Eye (tissue), 1 donor: ENCODE measurements at regions not wholly inside any gene's neighbourhood (a gene's known extent, or its start where the extent isn't known, plus 50 kb on each side); places are given as distances from the start of the nearest gene placed in this dataset.

ENCODE experiments used
- DNase-seq: peaks from one replicate; pipeline ENCODE4 v3.0.0-alpha.2; 2015

DNA sequence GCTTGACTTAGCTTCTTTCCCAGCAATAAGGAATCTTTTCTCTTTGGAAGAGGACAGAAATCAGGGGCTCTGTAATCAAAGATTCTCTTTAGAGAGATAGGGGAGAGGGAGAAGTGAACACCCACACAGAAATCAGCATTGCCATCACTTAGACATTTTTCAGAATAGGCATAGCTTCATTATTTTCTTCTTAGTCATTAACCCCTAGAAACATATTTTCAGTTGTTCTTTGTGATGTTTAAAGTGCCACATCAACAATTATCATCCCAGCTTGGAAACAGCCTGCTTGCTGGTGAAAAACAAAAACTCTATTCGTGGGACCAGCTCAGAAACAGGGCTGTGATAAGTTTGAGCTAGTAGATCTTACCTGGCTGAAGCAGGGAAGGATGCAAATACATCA, 88.3 kb upstream of the SLC44A3 start:
- no peak for DNase-seq

DNA sequence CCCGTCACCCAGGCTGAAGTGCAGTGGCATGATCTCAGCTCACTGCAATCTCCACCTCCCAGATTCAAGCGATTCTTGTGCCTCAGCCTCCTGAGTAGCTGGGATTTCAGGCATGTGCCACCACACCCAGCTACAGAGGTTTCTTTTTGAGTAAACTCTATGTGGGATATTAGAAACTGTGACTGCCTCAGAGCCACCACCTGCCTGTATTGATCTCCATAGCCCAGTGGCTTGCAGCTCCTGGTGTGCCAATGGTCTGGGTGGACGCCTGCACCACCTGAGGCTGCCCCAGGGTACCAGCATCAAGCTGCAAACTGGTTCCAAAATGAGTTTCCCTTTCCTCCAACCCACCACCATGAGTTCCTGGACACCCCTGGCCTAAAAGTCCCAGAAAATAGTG, 89.7 kb upstream of the SLC44A3 start:
- no peak for DNase-seq

DNA sequence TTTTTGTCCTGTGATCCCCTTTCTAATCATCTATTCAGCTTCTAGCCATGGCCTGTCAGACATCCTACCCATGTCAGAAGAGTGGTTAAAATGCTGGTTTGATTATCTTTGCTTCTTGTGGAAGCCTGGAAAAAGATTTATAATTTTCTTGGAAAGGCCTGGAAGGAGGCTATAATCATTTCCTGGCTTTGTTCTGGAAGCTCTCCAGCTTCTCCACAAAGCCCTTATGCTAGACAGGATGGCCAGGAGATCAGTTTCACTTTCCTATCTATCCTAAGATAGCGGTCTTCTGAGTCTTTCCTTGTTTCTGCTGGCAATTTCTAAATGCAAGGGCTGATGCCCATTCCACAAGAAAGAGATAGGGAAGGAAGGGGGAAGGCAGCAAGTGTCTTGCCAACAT, 90.9 kb upstream of the SLC44A3 start:
- peak; percentile 36 for DNase-seq

DNA sequence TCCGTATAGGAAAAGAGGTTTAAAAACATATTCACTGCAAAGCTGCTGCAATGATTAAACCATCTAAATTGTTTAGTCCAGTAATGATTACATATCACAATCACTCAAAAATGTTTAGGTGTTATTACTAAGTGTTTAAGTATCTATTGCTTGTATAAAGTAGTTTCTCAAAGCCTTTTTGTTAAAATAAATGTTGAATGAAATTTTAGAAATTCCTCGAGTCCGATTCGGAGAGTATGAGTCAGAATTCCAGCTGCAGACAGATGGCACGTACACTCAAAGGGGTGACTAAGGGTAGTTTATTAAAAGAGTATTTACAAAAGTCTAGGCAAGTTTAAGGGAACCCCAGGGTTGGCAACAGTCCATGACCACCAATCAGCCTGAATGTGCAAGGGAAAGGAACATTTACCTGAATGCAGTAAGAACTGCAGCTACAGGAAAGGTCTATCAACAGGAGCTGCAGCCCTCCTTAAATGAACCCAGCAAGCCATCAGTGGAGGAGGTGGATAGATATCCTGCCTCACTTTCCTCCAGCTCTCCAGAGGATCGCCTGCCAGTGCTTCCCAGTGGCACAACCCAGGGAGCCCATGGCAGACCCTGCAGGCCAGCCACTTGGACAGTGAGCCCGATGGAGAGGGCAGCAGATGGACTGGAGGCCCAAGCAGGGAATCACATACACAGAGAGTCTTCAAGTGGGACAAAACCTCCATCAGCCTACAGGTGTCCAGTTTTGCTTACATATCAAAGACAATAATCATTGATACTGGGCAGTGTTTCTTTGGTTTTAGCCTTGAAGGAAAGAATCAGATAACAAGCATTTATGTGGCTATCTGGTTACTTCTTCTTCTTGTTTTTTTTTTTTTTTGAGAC, 92.1 kb upstream of the SLC44A3 start:
- DNase-seq = peak; percentile 47

DNA sequence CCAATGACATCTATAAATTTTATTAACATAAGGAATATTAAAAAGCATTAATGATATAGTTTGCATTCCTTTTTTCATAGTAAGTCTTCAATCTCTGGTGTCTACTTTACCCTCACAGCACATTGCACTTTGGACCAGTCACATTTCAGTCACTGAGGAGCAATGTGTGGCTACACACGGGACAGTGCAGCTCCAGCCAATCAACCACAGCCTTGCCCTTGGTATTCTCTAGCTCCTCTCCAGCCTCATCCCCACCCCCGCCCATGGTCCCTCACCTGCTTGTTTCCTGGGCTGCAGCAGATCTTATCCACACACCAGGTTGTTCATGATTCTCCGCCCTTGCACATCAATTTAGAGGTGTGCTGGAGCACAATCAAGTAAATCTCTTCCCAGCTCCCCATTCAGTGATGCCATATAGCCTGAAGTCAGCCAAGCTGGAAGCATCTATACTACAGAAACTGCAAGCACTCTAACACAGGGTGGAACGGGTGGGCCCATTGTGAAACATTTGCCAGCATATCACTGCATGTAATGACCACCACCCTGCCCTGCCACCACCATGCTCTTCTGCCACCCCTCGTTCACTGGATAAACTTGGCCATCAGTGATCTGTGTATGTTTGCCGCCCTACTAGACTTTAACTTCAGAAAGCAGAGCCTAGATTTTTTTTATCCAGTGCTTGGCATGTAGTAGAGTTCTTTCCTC, 93.0 kb upstream of the SLC44A3 start:
- DNase-seq = no peak

DNA sequence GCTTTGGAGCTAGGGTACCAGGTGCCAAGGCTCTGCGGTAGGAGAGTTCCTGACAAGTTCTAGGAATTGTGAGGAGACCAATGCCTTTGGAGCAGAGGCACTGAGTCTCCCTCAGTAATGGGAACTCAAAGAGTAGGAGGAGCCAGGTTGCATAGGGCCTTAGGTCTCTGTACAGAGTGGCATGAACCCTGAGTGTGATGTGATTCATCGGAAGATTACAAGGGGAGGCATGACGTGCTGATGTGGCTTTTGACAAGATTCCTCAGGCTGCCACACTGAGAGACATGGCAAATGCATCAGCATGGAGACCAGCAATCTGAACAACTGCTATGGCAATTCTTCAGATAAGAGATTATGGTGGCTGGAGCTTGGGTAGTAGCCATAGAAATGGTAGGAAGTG, 94.6 kb upstream of the SLC44A3 start:
- DNase-seq = no peak

DNA sequence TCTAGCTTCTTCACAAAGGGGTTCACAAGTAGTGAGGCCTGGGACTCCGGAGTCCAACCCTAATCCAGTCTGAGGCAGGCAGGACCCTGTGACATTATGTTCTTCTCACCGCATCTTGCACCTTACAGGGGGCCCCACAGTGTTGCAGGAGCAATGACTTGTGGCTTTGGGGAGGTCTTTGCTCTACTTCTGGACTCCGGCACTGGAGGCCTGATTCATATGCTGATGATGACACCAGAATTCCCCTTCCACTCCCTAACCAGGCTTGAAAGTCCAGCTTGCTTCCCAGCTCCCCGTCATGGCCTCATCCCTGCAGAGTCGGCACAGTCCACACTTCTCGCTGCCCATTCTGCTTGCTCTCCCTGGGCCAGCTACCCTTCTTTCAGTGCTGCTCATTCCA, 96.3 kb upstream of the SLC44A3 start:
- DNase-seq = no peak

DNA sequence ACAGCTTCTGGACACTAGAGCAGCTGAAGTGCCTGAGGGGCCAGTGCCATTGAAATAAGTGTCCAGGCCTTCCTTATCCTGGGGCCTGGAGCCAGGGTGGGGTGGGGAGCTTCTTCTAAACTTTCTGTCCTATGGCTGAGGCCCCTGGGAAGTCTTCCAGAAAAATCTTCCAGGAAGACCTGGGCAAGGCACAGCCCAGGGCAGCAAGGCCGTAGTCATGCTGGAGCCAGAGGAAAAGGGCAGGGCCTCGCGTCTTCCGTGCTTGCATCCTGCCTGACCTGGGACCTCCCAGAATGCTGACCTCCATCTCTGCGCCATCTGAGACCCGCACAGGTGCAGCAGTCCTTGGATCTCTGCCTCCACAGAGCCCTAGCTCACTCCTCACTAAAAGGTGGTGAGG, 96.7 kb upstream of the SLC44A3 start:
- DNase-seq = no peak

DNA sequence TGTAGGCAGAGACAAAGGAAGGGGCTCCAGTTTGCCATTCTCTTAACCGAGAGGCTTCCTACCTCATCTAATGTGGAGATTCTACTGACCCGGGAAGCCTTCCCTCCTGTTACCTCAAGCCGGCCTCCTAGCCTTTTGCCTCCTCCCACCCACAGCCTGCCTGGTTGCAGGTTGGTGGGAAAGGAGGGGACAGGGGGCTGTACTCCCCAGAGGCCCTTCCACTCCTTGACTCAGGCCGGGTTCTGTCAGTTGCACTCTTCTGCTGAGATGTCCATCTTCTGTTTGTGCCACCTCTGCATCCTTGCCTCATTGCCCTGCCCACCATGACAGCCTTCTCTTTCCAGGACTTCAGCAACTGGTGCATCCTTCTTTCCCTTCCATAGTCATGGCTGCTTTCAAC, 98.0 kb upstream of the SLC44A3 start:
- DNase-seq = no peak

DNA sequence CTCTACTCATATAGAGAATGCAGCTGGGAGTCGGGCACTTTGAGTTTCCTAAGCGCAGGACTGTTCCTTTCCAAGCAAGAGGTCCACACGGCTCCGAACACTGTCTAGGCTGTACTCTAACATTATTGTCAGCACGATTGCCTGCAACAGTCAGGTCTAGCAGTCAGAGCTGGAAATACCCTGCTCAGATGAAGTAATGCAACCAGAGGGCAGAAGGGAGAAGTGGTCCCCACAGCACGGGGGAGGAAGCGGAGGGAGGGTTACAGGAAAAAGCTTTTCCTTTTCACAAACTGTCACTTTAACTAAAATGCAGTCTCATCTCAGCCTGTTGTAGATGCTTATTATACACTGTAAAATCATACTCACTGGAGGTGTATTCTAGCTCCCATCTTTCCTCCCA, 98.9 kb upstream of the SLC44A3 start:
- no peak for DNase-seq

DNA sequence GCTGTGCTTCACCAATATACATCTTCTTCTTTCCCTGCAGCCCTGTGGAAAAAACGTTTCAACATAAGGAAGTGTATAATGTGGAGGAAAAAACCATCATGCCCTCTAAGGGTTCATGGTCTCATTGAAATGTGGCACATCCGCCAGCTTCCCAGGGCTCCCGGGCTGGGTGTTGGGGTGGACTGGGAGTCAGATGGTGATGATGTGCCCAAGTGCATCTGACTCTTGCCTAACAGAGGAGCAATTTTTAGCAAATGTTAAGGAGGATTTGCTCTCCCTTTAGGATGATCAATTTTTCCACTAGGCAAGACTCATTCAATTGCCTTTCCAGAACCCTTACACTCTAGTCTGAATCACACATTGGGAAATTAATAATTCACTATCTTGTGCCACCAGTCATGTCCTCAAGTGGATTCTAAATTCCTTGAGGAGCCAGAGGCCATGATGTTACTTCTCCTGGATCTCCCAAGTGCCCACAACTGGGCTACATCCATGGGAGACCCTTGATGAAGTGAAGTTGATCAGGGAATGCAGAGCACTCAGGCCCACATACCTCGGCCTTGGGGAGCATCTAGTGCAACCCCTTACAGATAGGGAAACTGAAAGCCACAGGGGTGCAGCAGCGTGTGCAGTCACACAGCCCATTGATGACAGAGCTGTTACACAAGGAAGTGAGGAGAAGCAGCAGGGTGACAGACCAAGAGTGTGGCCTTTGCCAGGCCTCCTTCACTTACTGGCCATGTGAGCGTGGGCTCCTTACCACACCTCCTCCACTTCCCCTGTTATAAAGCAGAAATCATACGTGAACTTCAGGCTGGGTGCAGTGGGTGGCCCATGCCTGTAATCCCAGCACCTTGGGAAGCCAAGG, 100.0 kb upstream of the SLC44A3 start:
- DNase-seq = no peak

DNA sequence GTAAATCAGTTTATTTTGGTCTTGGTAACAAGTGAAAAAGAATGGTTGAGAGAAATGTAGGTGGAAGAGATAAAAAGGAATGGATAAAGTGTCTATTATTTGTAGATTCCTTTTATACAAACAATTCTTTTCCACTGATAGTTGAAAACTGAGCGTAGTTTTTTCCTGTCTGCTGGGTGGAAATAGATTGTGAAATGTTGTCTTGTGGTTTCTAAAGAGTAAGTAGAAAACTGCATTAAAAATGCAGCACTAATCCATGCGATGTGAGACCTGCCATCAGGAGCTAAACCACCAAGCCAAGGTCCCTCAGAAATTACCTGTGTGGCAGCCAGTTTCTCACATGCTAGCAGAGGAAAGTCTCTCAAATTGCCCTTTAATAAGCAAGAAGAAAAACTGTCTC, 103.2 kb upstream of the SLC44A3 start:
- DNase-seq = no peak

DNA sequence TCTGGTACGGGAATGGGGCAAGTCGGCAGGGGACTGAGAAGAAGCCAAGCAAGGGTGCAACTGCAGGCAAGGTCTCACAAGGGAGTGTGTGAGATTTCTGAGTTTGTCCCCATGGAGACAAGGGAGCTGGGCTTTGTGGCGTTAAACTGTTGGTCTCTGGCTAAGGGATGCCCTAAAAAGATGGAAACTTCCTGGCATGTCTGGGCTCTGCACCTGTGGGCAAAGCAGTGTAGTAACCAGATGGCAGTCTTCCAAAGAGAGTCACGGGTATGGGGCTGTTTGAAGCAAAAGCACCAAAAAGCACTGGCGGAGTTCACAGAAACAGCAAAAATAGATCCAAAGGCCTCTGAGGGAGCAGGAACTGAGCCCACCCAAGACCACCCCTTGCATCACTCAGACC, 104.8 kb upstream of the SLC44A3 start:
- DNase-seq = no peak

DNA sequence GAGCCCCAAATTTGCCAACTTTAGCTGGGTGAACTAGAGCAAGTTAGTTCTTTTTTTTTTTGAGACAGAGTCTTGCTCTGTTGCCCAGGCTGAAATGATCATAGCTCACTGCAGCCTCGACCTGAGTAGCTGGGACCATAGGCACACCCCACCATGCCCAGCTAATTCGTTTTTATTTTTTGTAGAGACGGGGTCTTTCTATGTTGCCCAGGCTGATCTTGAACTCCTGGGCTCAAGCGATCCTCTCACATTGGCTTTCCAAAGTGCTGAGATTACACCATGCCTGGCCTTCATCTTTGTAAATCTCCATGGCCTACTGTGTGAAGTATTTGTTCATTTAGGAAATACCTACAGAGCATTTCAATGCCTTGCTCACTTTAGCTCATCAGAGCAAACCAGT, 105.6 kb upstream of the SLC44A3 start:
- no peak for DNase-seq

DNA sequence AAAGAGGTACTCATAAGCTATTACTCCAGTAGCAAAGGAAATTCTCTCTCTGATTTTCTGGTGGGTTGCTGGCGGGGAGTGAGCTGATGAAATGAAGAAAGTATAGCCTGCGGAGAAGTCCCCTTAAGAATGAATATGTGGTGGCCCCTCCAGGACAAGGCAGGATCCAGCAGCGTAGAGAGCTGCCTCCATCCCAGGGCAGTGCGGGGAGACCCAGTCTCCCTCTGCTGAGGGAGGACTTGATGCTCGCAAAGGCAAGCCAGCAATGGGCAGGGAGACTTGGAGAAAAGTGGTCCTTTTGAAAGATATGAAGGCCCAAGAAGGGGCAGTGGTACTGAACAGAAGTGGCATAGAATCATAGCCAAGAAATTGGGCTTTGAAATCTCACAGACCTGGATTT, 106.0 kb upstream of the SLC44A3 start:
- DNase-seq = no peak

DNA sequence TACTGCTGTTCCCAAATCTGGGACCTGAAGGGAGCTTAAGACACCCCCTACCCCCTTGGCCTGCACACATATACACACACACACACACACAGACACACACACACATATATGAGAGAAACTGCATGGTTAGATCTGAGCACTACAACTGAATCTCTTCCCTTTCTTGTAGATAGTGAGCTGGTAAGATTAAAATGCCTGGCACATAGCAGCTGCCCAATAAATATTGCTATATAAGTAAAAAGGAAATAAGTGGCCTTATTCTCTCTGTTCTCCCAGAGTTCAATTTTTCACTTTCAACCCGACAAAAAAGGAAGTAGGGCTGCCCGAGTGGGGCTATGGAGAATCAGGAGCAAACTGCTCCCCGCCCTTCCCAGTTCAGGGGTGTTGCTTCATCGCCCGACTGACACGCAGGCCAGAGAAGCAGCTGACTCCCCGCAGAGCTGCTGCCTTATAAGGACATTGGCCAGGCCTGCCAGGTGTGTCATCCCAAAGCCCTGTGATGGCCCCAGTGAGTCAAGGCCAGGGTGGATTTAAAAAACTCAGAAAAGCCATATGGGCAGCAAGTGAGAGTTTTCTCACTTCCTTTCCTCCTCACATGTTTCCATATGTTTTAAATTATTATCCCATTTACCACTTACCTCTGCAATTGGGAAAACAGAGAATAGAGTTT, 106.5 kb upstream of the SLC44A3 start:
- peak; percentile 21 for DNase-seq

DNA sequence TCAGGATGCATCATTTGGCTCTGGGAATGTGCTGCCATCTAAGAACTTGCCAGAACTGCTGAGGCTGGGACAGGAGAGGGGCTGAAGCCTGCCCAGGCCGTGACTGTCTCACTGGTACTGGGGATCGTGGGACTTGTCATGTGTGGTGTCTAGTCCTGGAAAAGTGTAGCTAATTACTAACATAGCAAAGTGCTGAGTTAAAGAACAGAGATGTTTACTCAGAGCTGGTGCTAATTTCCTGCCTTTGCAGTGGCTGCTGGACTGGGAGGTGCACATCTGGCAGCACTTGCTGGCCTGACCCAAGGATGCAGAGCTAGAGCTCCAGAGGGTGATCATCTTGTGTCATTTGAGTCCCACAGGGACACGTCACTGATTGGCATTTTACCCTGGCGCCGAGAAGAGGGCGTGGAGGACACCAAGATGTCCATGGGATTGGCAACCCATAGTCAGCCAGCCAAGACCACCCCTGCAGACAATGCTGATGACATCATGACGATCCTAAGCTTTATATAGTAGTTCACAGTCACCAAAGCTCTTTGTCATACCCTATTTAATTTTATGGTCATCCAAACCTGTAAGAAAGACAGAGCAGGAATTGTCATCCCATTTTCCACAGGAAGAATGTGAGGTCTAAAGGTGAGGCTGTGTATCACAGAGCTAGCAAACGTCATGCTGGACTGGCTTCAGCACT, 110.1 kb upstream of the SLC44A3 start:
- DNase-seq = no peak

DNA sequence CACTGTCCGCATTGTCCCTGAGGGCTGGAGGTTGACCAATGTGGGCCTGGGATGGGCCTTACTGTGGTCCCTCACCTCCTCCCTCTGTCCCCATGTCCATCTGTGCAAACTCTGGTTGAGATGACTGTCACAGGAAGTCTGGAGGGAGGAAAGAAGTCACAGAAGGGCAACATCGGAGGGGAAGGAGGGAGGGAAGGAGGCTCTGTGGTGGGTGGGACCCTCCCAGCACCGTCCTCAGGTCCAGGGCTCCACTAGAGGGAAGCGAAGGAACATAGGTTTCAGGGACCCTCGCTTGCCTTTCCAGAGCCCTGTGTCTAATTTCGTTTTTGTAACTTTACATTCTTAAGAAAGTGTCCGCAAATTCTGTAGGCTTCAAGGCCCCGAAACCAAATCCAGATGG, 111.3 kb upstream of the SLC44A3 start:
- no peak for DNase-seq

DNA sequence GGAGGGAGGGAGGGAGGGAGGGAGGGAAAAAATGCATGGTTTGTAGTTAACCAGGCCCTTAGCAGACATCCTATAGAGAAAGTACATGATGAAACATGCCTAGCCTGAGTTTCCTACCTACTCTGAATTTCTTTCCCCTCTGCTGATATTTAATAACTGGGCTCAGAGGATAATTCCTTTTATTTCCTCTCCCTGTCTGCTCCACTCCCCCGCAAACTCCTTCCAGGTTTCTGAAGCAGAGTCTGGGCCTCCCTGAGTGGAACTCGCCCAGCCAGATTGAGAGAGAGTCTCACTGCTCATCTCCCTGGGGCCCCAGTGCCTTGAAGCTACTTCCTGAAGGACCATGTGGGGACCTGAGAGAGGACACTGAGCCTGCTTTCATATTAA, 111.9 kb upstream of the SLC44A3 start:
- DNase-seq = no peak

DNA sequence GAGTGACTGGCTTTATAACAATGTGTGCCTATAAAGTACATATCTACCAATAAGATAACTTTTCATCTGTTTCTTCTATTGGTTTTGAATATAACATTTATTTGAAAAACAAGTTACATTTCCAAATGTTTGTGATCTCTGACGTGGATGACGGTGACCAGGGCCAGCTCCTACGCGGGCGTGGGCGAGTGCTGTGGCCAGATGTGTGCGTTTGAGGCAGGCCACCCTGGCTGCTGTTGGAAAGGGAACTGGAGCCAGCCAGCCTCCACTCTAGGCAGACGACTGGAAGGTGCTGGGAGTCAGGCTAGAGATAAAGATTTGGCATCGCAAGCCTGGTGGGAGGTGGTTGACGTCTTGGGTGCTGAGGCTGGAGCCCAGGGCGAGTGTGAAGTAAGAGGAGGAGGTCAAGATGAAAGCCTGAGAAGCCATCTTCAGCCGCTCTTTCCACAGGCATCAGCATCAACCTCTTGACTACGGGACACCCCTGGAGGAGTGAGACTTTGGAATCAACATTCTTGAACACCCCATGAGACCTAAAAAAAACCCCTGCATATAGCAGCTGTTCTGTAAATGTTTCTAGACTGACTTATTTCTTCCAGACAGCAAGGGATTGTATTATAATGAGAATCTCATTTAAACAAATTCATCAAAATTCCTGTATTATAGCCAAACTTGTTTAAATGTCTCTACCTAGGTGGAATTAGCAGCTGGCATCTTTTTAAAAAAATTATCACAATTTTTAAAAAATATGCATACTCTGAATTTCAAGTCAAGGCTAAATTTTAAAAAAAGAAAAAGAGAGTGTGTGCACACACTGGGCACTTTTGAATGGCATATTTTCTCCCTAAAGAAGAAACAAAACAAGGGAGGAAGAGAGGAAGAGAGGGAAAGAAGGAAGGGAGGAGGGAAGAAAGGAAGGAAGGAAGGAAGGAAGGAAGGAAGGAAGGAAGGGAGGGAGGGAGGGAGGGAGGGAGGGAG, 112.5 kb upstream of the SLC44A3 start:
- no peak for DNase-seq

DNA sequence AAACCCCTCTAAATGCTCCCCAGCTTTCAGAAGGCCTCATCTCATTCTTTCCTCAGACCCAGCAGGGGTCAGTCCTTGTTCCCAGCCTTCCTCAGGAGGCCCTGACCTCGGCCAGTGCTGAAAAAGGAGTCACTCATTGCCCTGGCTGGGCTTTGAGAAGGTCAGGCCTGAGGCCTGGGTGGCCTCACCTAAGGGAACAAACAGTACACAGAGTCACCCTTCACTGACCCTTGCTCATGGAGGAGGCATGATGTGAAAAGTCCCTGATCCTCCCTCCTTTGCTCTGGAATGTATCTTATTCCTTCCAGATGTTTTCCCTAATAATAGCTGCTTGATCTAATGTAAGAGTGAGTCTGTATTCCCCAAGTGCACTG, 117.7 kb upstream of the SLC44A3 start:
- DNase-seq = peak; percentile 18
